Ovary (tissue), 3 donors: ENCODE measurements at regions not wholly inside any gene's neighbourhood (a gene's known extent, or its start where the extent isn't known, plus 50 kb on each side); places are given as distances from the start of the nearest gene placed in this dataset.
"Not testable (repeated sequence)": the region's sequence is repeated elsewhere in the genome, so short reads cannot be mapped to it uniquely, and the experiment has no call there.

Source experiments
- EP300 ChIP-seq: sonication (generic); formaldehyde crosslinking; IDR thresholded peaks from one replicate; pipeline ENCODE4 v1.6.1; 2017; ENCODE audit warnings: antibody characterized with exemption
- POLR2A ChIP-seq: fragments of 450-650 bp; IDR thresholded peaks from one replicate; pipeline ENCODE4 v1.6.1; 2017; ENCODE audit warnings: antibody characterized with exemption, mild to moderate bottlenecking, moderate library complexity
- TF ChIP-seq, protein P1 (sequence below), 3 donors: fragments of 450-650 bp in 2 of 3; fragments of 200-600 bp in 1 of 3; IDR thresholded peaks; one replicate each; pipeline versions ENCODE4 v1.5.1 to v1.8.0; 2016 to 2022; ENCODE audit warnings: antibody characterized with exemption in 3 of 3, mild to moderate bottlenecking in 1 of 3
- donor health status: DM: no; HTN: no; CAD: no.

DNA sequence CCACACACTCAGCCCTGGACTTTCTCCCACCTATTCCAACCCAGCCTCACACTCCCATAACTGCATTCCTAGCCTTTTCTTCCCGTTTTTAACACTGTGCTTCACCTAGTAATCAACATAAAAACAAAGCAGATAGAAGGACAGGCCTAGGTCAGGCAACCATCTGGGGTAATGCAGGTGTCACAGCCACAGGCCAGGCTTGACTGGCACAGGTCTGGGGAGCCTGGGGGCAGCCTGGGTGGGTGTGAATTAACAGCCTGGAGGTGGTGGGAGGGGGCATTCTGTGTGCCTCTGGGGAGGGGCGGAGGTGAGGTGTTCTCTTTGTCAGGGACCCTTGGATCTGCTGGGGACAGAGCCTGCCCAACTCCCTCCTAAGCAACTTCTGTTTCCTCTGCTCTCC lies 332.6 kb downstream of the BCL2L11 start:
- TF ChIP-seq, protein P1, sequence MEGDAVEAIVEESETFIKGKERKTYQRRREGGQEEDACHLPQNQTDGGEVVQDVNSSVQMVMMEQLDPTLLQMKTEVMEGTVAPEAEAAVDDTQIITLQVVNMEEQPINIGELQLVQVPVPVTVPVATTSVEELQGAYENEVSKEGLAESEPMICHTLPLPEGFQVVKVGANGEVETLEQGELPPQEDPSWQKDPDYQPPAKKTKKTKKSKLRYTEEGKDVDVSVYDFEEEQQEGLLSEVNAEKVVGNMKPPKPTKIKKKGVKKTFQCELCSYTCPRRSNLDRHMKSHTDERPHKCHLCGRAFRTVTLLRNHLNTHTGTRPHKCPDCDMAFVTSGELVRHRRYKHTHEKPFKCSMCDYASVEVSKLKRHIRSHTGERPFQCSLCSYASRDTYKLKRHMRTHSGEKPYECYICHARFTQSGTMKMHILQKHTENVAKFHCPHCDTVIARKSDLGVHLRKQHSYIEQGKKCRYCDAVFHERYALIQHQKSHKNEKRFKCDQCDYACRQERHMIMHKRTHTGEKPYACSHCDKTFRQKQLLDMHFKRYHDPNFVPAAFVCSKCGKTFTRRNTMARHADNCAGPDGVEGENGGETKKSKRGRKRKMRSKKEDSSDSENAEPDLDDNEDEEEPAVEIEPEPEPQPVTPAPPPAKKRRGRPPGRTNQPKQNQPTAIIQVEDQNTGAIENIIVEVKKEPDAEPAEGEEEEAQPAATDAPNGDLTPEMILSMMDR (IDR thresholded peaks at IDR 0.05) = not testable (repeated sequence)
- not testable (repeated sequence) for TF ChIP-seq POLR2A, EP300
